HepG2 (cell line): ENCODE measurements at regions not wholly inside any gene's neighbourhood (a gene's known extent, or its start where the extent isn't known, plus 50 kb on each side); places are given as distances from the start of the nearest gene placed in this dataset.

ENCODE experiments used
- CTCF ChIP-seq: sonication (generic); formaldehyde crosslinking; IDR thresholded peaks from 2 replicates; pipeline ENCODE4 v1.5.0; 2020; ENCODE audit warnings: mild to moderate bottlenecking, missing genetic modification reagents, moderate library complexity
- EZH2 ChIP-seq: conservative IDR thresholded peaks from 2 replicates; pipeline ENCODE4 v1.6.1; 2012; ENCODE audit warnings: mild to moderate bottlenecking, low read depth, low read length, moderate library complexity
- REXO4 ChIP-seq: sonication (generic); formaldehyde crosslinking; IDR thresholded peaks from 2 replicates; pipeline ENCODE4 v1.8.0; 2022; ENCODE audit warnings: missing genetic modification reagents, mild to moderate bottlenecking, borderline replicate concordance
- RFX5 ChIP-seq: IDR thresholded peaks from 2 replicates; pipeline ENCODE4 v1.6.1; 2011; ENCODE audit warnings: low read depth, low read length, improper control_type of control experiment
- SP1 ChIP-seq, 2 experiments: fragments of 450-650 bp in 1 of 2; sonication (generic) in 1 of 2; formaldehyde crosslinking in 1 of 2; IDR thresholded peaks; 2 replicates each; pipeline versions ENCODE4 v1.4.0 to v1.6.1; 2016 to 2020; ENCODE audit warnings: missing genetic modification reagents in 1 of 2
- ZNF740 ChIP-seq: sonication (generic); formaldehyde crosslinking; IDR thresholded peaks from 2 replicates; pipeline ENCODE4 v1.4.0; 2020; ENCODE audit warnings: missing genetic modification reagents
- ZSCAN25 ChIP-seq: sonication (generic); formaldehyde crosslinking; IDR thresholded peaks from 2 replicates; pipeline ENCODE4 v1.8.0; 2022; ENCODE audit warnings: mild to moderate bottlenecking, missing genetic modification reagents

- TF ChIP-seq ZSCAN25 (CRISPR knock-in tag), result no peak
- no peak for TF ChIP-seq RFX5
- no peak for TF ChIP-seq ZNF740 (CRISPR knock-in tag)
- TF ChIP-seq EZH2, result no peak
- no peak for TF ChIP-seq CTCF (CRISPR knock-in tag)
- TF ChIP-seq SP1 (IDR thresholded peaks at IDR 0.05), result no peak
- TF ChIP-seq SP1 (CRISPR knock-in tag; IDR thresholded peaks at IDR 0.05), result no peak
- no peak for TF ChIP-seq REXO4 (CRISPR knock-in tag)
Measured at GRCh38 chr10:91000470-91000869, 79.6 kb upstream of the ANKRD1 start.
